H1 (cell line): ENCODE measurements at regions not wholly inside any gene's neighbourhood (a gene's known extent, or its start where the extent isn't known, plus 50 kb on each side); places are given as distances from the start of the nearest gene placed in this dataset.

Experiments used
- CTCF ChIA-PET: fragments of 300-600 bp; sonication (Branson Sonifier 250); formaldehyde crosslinking; loops from one replicate; lab custom pipeline; 2021; ENCODE audit not compliant: partially characterized antibody; lab: Charles Lee
- POLR2A ChIA-PET: fragments of 300-600 bp; sonication (Branson Sonifier 250); formaldehyde crosslinking; loops from one replicate; lab custom pipeline; 2021; ENCODE audit warnings: inconsistent platforms; ENCODE audit not compliant: partially characterized antibody; lab: Charles Lee
- DNase-seq, 2 experiments: peaks; one replicate each; pipeline versions ENCODE4 v3.0.0 to v3.0.0-alpha.2; 2010 to 2022; ENCODE audit warnings: low spot score in 2 of 2, low read depth in 1 of 2, mixed read lengths in 1 of 2
- FAIRE-seq: peaks from 2 replicates; lab custom pipeline; 2011; peaks lifted over from hg19 to GRCh38; lab: Jason Lieb, UNC
- H2AFZ ChIP-seq: 2 replicates; pipeline ENCODE4 v1.8.1; 2012; ENCODE audit warnings: low read length, inconsistent platforms
- H2AK5ac ChIP-seq: 2 replicates; pipeline ENCODE4 v1.6.1; 2013; ENCODE audit warnings: low read depth, low read length
- H2BK120ac ChIP-seq: replicated peaks from 2 replicates; pipeline ENCODE3; 2013; ENCODE audit warnings: low read depth, low read length, inconsistent platforms
- H2BK12ac ChIP-seq: 2 replicates; pipeline ENCODE4 v1.6.1; 2013; ENCODE audit warnings: low read depth, low read length
- H2BK15ac ChIP-seq: 2 replicates; pipeline ENCODE4 v1.6.1; 2013; ENCODE audit warnings: low read length
- H2BK20ac ChIP-seq: 2 replicates; pipeline ENCODE4 v1.6.1; 2013; ENCODE audit warnings: low read length
- H2BK5ac ChIP-seq: 2 replicates; pipeline ENCODE4 v1.6.1; 2013; ENCODE audit warnings: low read depth, low read length
- H3K14ac ChIP-seq: 2 replicates; pipeline ENCODE4 v1.6.1; 2013; ENCODE audit warnings: inconsistent platforms; ENCODE audit not compliant: insufficient read length
- H3K18ac ChIP-seq: 2 replicates; pipeline ENCODE4 v1.6.1; 2013; ENCODE audit warnings: low read length; ENCODE audit errors: extremely low read depth
- H3K23ac ChIP-seq: 2 replicates; pipeline ENCODE4 v1.6.1; 2013; ENCODE audit warnings: inconsistent platforms; ENCODE audit not compliant: insufficient read length
- H3K23me2 ChIP-seq: 2 replicates; pipeline ENCODE4 v1.6.1; 2013; ENCODE audit warnings: low read depth, low read length
- H3K27ac ChIP-seq: 2 replicates; pipeline ENCODE4 v1.6.1; 2011; ENCODE audit warnings: low read depth, low read length, inconsistent platforms
- H3K27me3 ChIP-seq, 4 experiments: replicated peaks in 1 of 4; 1 replicate in 1 of 4; 2 replicates in 3 of 4; pipeline versions ENCODE4 v1.6.1 to v1.8.1; 2011 to 2013; ENCODE audit warnings: low read length in 3 of 4, mild to moderate bottlenecking in 3 of 4, inconsistent platforms in 2 of 4, mixed read lengths in 2 of 4, moderate library complexity in 1 of 4; ENCODE audit not compliant: control insufficient read depth in 3 of 4, insufficient read depth in 3 of 4; ENCODE audit errors: extremely low read depth in 1 of 4
- H3K36me3 ChIP-seq, 4 experiments: 2 replicates each; pipeline versions ENCODE4 v1.6.1 to v1.8.1; 2011 to 2013; ENCODE audit warnings: mild to moderate bottlenecking in 4 of 4, low read length in 3 of 4, moderate library complexity in 2 of 4, control low read depth in 1 of 4, inconsistent platforms in 1 of 4; ENCODE audit not compliant: insufficient read depth in 4 of 4, control insufficient read depth in 2 of 4
- H3K4ac ChIP-seq: replicated peaks from 2 replicates; pipeline ENCODE3; 2013; ENCODE audit warnings: low read length, low read depth, mixed read lengths, inconsistent platforms; ENCODE audit not compliant: insufficient read length
- H3K4me1 ChIP-seq, 4 experiments: replicated peaks in 1 of 4; 1 replicate in 1 of 4; 2 replicates in 3 of 4; pipeline versions ENCODE4 v1.6.1 to v1.8.1; 2011 to 2013; ENCODE audit warnings: low read length in 3 of 4, inconsistent platforms in 2 of 4, mixed read lengths in 1 of 4; ENCODE audit not compliant: insufficient read depth in 4 of 4, control insufficient read depth in 3 of 4
- H3K4me2 ChIP-seq, 2 experiments: 2 replicates each; pipeline versions ENCODE4 v1.6.1 to v1.8.1; 2011 to 2013; ENCODE audit warnings: low read depth in 2 of 2, low read length in 2 of 2, control low read depth in 1 of 2, inconsistent platforms in 1 of 2, mild to moderate bottlenecking in 1 of 2; ENCODE audit not compliant: insufficient read depth in 1 of 2
- H3K4me3 ChIP-seq, 4 experiments: fragments of 200-600, 300-600 bp in 1 of 4; sonication (generic), shearing (Covaris generic), sonication (Bioruptor Twin) in 1 of 4; 2 replicates each; pipeline versions ENCODE4 v1.5.1 to v1.8.1; 2011 to 2016; ENCODE audit warnings: low read length in 4 of 4, low read depth in 3 of 4, control low read depth in 2 of 4, inconsistent platforms in 2 of 4, mild to moderate bottlenecking in 2 of 4, mixed read lengths in 1 of 4, moderate library complexity in 1 of 4; ENCODE audit not compliant: insufficient read depth in 2 of 4; ENCODE audit errors: extremely low read depth in 1 of 4
- H3K56ac ChIP-seq: replicated peaks from 2 replicates; pipeline ENCODE3; 2013; ENCODE audit warnings: low read depth, mild to moderate bottlenecking, mixed read lengths, low read length, inconsistent platforms; ENCODE audit not compliant: insufficient read length
- H3K79me1 ChIP-seq: 2 replicates; pipeline ENCODE4 v1.6.1; 2013; ENCODE audit warnings: low read depth, low read length, control low read depth
- H3K79me2 ChIP-seq, 2 experiments: 2 replicates each; pipeline versions ENCODE4 v1.6.1 to v1.8.1; 2012 to 2013; ENCODE audit warnings: low read length in 2 of 2, mild to moderate bottlenecking in 2 of 2, inconsistent platforms in 1 of 2; ENCODE audit not compliant: insufficient read depth in 2 of 2, control insufficient read depth in 1 of 2
- H3K9ac ChIP-seq, 4 experiments: replicated peaks in 1 of 4; 1 replicate in 1 of 4; 2 replicates in 3 of 4; pipeline versions ENCODE4 v1.6.1 to v1.8.1; 2011 to 2013; ENCODE audit warnings: low read depth in 3 of 4, low read length in 3 of 4, control low read depth in 2 of 4, mild to moderate bottlenecking in 2 of 4, moderate library complexity in 2 of 4, inconsistent platforms in 1 of 4; ENCODE audit errors: extremely low read depth in 1 of 4
- H3K9me3 ChIP-seq, 2 experiments: 2 replicates each; pipeline versions ENCODE4 v1.6.1 to v1.8.1; 2012 to 2013; ENCODE audit warnings: mild to moderate bottlenecking in 2 of 2, moderate library complexity in 2 of 2, control low read depth in 1 of 2, inconsistent platforms in 1 of 2, low read depth in 1 of 2, low read length in 1 of 2, mixed read lengths in 1 of 2; ENCODE audit not compliant: insufficient read depth in 2 of 2
- H4K20me1 ChIP-seq, 2 experiments: replicated peaks in 1 of 2; 2 replicates each; pipeline versions ENCODE3 to v1.8.1; 2011 to 2013; ENCODE audit warnings: inconsistent platforms in 2 of 2, low read length in 2 of 2, mild to moderate bottlenecking in 1 of 2; ENCODE audit not compliant: insufficient read depth in 2 of 2, control insufficient read depth in 1 of 2
- H4K5ac ChIP-seq: 2 replicates; pipeline ENCODE4 v1.6.1; 2013; ENCODE audit warnings: low read length, low read depth, mixed read lengths, inconsistent platforms; ENCODE audit not compliant: insufficient read length
- H4K8ac ChIP-seq: 2 replicates; pipeline ENCODE4 v1.8.0; 2013; ENCODE audit warnings: mild to moderate bottlenecking, moderate library complexity, low read length, inconsistent platforms; ENCODE audit not compliant: insufficient read depth; ENCODE audit errors: extremely low read depth
- H4K91ac ChIP-seq: replicated peaks from 2 replicates; pipeline ENCODE3; 2013; ENCODE audit warnings: low read length, mixed read lengths, inconsistent platforms; ENCODE audit not compliant: insufficient read length
- ATF2 ChIP-seq: IDR thresholded peaks from 2 replicates; pipeline ENCODE4 v1.6.1; 2012; ENCODE audit warnings: low read length, inconsistent platforms
- BACH1 ChIP-seq: IDR thresholded peaks from 2 replicates; pipeline ENCODE4 v1.6.1; 2012; ENCODE audit warnings: low read length, improper control_type of control experiment
- CEBPB ChIP-seq: IDR thresholded peaks from 2 replicates; pipeline ENCODE4 v1.6.1; 2012; ENCODE audit warnings: low read depth, low read length
- CREB1 ChIP-seq: IDR thresholded peaks from 2 replicates; pipeline ENCODE4 v1.6.1; 2012; ENCODE audit warnings: inconsistent platforms
- CTBP2 ChIP-seq: IDR thresholded peaks from 2 replicates; pipeline ENCODE4 v1.7.0; 2011; ENCODE audit warnings: borderline replicate concordance, mild to moderate bottlenecking, moderate library complexity, mixed read lengths, low read length; ENCODE audit not compliant: insufficient read depth, insufficient read length
- EGR1 ChIP-seq: IDR thresholded peaks from 2 replicates; pipeline ENCODE4 v1.6.1; 2011; ENCODE audit warnings: low read depth, low read length, borderline replicate concordance
- GABPA ChIP-seq: IDR thresholded peaks from 2 replicates; pipeline ENCODE4 v1.6.1; 2011; ENCODE audit warnings: mild to moderate bottlenecking, low read length, moderate library complexity, borderline replicate concordance; ENCODE audit not compliant: insufficient read depth
- KDM4A ChIP-seq: IDR thresholded peaks from one replicate; pipeline ENCODE4 v1.7.1; 2012; ENCODE audit warnings: low read depth, mild to moderate bottlenecking, moderate library complexity, low read length, inconsistent platforms; ENCODE audit not compliant: severe bottlenecking
- MAFK ChIP-seq: IDR thresholded peaks from 2 replicates; pipeline ENCODE4 v1.6.1; 2012; ENCODE audit warnings: low read depth, mild to moderate bottlenecking, improper control_type of control experiment, low read length
- PHF8 ChIP-seq: fragments of 200-600 bp; sonication (generic); conservative IDR thresholded peaks from 2 replicates; pipeline ENCODE4 v1.7.1; 2012; ENCODE audit warnings: low read depth, mild to moderate bottlenecking, inconsistent platforms, low read length, moderate library complexity
- RBBP5 ChIP-seq: IDR thresholded peaks from 2 replicates; pipeline ENCODE4 v1.7.1; 2012; ENCODE audit warnings: low read depth, mild to moderate bottlenecking, inconsistent platforms, low read length, moderate library complexity, borderline replicate concordance
- RXRA ChIP-seq: IDR thresholded peaks from 2 replicates; pipeline ENCODE4 v1.6.1; 2011; ENCODE audit warnings: low read depth, mild to moderate bottlenecking, low read length, moderate library complexity; ENCODE audit not compliant: insufficient read depth
- SIRT6 ChIP-seq: IDR thresholded peaks from one replicate; pipeline ENCODE4 v1.7.1; 2012; ENCODE audit warnings: low read length, inconsistent platforms
- TEAD4 ChIP-seq: IDR thresholded peaks from 2 replicates; pipeline ENCODE4 v1.6.1; 2012; ENCODE audit warnings: low read depth, low read length, inconsistent platforms, mixed read lengths
- WGBS, 2 experiments: shearing (Covaris generic) in 1 of 2; methylation state at CpG; one replicate each; pipeline versions ENCODE4 v1.1.6 to v1.1.7; 2013 to 2015; ENCODE audit warnings: low lambda C conversion rate in 2 of 2, mixed read lengths in 2 of 2, inconsistent platforms in 1 of 2, low coverage in 1 of 2, missing lambda C conversion rate in 1 of 2; ENCODE audit not compliant: insufficient replicate concordance in 2 of 2, insufficient coverage in 1 of 2, insufficient read length in 1 of 2; ENCODE audit errors: extremely low coverage in 1 of 2, missing lambda C conversion rate in 1 of 2; 5-methylcytosine and 5-hydroxymethylcytosine counted together

GRCh38 chr6:102137859-102138258 lies 744.4 kb downstream of the GRIK2 start:
- ChIA-PET CTCF (no interaction called here), POLR2A (no interaction called here)
- Histone ChIP-seq H4K5ac (no peak overlapping the region), H2BK120ac (no peak overlapping the region), H4K8ac (no peak overlapping the region), H3K27me3 (no peaks in the 10 kb centered on the region), H3K9ac (no peak overlapping the region), H2BK12ac (no peak overlapping the region), H3K18ac (no peak overlapping the region), H3K56ac (no peak overlapping the region), H2AFZ (no peak overlapping the region), H3K79me1 (no peaks in the 10 kb centered on the region), H4K91ac (no peak overlapping the region), H3K4me2 (no peak overlapping the region), H3K4me3 (no peak overlapping the region), H3K4me1 (no peaks in the 10 kb centered on the region), H2BK15ac (no peak overlapping the region), H3K4ac (no peak overlapping the region), H3K14ac (no peak overlapping the region), H3K27ac (no peak overlapping the region), H3K36me3 (no peaks in the 10 kb centered on the region; a peak in 1 of 8 replicates), H3K23me2 (no peaks in the 10 kb centered on the region), H2AK5ac (no peak overlapping the region), H3K79me2 (no peaks in the 10 kb centered on the region), H2BK20ac (no peak overlapping the region), H3K9me3 (no peaks in the 10 kb centered on the region), H4K20me1 (no peaks in the 10 kb centered on the region), H2BK5ac (no peak overlapping the region), H3K23ac (no peak overlapping the region)
- no peak for FAIRE-seq
- whole genome bisulfite sequencing, 2 experiments: 100% methylated on average over 5 of the region's 5 CpGs; no CpG with 5 or more reads in 1 of the 2 experiments
- no peak for DNase-seq
- TF ChIP-seq CEBPB: no peak
- TF ChIP-seq CTBP2: no peak
- TF ChIP-seq BACH1: no peak
- no peak for TF ChIP-seq ATF2
- no peak for TF ChIP-seq CREB1
- no peak for TF ChIP-seq PHF8
- TF ChIP-seq RBBP5: no peak
- TF ChIP-seq MAFK: no peak
- no peak for TF ChIP-seq GABPA
- no peak for TF ChIP-seq SIRT6
- no peak for TF ChIP-seq RXRA
- no peak for TF ChIP-seq EGR1
- no peak for TF ChIP-seq KDM4A
- no peak for TF ChIP-seq TEAD4
